ENCODE measurements at regions not wholly inside any gene's neighbourhood (a gene's known extent, or its start where the extent isn't known, plus 50 kb on each side); places are given as distances from the start of the nearest gene placed in this dataset.
"Not testable (repeated sequence)": the region's sequence is repeated elsewhere in the genome, so short reads cannot be mapped to it uniquely, and the experiment has no call there.

DNA sequence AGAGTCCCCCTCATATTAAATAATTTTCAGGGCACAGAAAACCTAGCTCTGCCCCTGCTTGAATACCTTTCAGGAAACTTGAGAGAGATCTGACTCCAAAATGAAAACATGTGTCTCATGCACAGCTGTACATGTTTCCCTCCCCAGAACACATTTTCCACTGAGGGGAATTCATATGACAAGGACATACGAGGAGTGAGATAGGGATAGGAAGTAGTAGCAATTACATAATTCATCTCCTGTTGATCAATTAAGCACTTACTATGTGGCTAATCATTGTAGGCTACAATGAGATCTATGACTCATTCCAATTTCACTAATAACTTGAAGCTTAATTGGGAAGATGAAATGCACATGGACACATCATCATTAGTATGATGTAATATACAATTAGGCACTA is 302.1 kb downstream of the PCDH11X start:
- not testable (repeated sequence) for H3K4me1 ChIP-seq (ENCODE audit: control insufficient read depth, insufficient read depth, low read length); H3K4me3 ChIP-seq (ENCODE audit: low read depth, low read length); H3K36me3 ChIP-seq (ENCODE audit: control insufficient read depth, insufficient read depth, low read length); H3K9ac ChIP-seq (ENCODE audit: low read depth, low read length); H3K27me3 ChIP-seq (ENCODE audit: control insufficient read depth, insufficient read depth, low read length); H3K9me3 ChIP-seq (ENCODE audit: control insufficient read depth, insufficient read depth, low read length)

DNA sequence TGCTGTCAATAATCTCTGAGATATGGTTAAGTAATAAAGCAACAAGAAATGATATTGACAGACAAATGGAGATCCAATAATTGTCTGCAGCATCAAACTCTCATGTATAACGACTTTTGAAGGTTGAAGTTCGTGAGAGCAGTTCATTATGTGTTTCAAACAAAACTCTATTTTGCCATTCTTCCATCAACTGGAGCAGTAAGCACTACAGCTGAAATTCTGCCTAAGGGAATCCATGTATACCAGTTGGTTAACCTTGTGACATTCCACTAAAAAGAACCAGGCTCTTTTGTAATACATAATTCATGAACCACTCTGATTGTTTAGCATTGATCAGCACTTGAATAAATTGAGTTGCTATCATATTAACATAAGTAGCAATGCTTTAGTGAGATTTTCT is 311.6 kb downstream of the PCDH11X start:
- not testable (repeated sequence) for H3K27me3 ChIP-seq (ENCODE audit: control insufficient read depth, insufficient read depth, low read length); H3K36me3 ChIP-seq (ENCODE audit: control insufficient read depth, insufficient read depth, low read length); H3K4me3 ChIP-seq (ENCODE audit: low read depth, low read length)

DNA sequence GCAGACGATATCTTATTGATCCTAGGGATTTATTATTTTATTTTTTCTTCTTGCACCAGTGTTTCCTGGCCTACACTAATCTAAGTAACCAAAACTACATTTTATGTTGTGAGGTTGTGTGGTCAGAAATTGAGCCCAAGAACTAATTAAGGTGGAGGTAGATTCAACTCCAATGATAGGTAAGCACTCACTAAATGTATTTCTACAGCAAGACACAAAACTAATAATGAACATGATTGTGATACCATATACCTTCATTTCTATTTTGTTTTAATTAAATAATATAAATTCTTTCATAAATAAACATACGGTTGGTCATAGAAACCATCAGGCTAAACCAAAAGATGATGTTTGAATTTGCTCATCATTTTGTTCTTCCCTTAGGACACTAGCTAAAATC is 319.0 kb downstream of the PCDH11X start:
- H3K9me3 ChIP-seq (ENCODE audit: control insufficient read depth, insufficient read depth, low read length); H3K9ac ChIP-seq (ENCODE audit: low read depth, low read length); H3K27me3 ChIP-seq (ENCODE audit: control insufficient read depth, insufficient read depth, low read length); H3K4me3 ChIP-seq (ENCODE audit: low read depth, low read length); H3K36me3 ChIP-seq (ENCODE audit: control insufficient read depth, insufficient read depth, low read length); H3K4me1 ChIP-seq (ENCODE audit: control insufficient read depth, insufficient read depth, low read length): not testable (repeated sequence)

More for the DNA sequence above, 311.6 kb downstream of the PCDH11X start:
- not testable (repeated sequence) for H3K9ac ChIP-seq (ENCODE audit: low read depth, low read length); H3K4me1 ChIP-seq (ENCODE audit: control insufficient read depth, insufficient read depth, low read length); H3K9me3 ChIP-seq (ENCODE audit: control insufficient read depth, insufficient read depth, low read length)

DNA sequence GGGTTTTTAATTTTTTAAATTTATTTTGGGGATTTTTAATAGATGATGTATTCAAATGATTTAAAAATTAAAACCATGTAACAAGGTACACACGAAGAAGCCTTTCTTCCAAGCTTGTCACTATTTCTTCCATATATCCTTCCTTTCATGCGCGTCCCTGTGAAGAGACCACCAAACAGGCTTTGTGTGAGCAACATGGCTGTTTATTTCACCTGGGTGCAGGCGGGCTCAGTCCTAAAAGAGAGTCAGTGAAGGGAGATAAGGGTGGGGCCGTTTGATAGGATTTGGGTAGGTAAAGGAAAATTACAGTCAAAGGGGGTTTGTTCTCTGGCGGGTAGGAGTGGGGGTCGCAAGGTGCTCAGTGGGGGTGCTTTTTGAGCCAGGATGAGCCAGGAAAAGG is 320.9 kb downstream of the PCDH11X start:
- not testable (repeated sequence) for H3K9ac ChIP-seq (ENCODE audit: low read depth, low read length); H3K9me3 ChIP-seq (ENCODE audit: control insufficient read depth, insufficient read depth, low read length); H3K27me3 ChIP-seq (ENCODE audit: control insufficient read depth, insufficient read depth, low read length); H3K4me3 ChIP-seq (ENCODE audit: low read depth, low read length); H3K4me1 ChIP-seq (ENCODE audit: control insufficient read depth, insufficient read depth, low read length)
- peaks cover 11% of the 10 kb centered on the region for H3K36me3 ChIP-seq (ENCODE audit: control insufficient read depth, insufficient read depth, low read length)

DNA sequence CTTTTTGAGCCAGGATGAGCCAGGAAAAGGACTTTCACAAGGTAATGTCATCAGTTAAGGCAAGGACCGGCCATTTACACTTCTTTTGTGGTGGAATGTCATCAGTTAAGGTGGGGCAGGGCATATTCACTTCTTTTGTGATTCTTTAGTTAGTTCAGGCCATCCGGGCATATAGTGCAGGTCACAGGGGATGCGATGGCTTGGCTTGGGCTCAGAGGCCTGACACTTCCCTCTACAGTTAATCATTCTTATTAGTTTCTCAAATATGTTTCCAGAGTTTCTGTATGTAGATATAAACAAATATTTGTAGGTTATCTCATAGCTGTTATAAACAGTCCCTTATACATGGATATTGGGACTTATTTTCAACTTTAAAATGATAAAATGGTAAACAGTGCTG is 326.5 kb downstream of the PCDH11X start:
- H3K27me3 ChIP-seq (ENCODE audit: control insufficient read depth, insufficient read depth, low read length); H3K9ac ChIP-seq (ENCODE audit: low read depth, low read length); H3K9me3 ChIP-seq (ENCODE audit: control insufficient read depth, insufficient read depth, low read length); H3K4me3 ChIP-seq (ENCODE audit: low read depth, low read length); H3K4me1 ChIP-seq (ENCODE audit: control insufficient read depth, insufficient read depth, low read length): not testable (repeated sequence)
- H3K36me3 ChIP-seq (ENCODE audit: control insufficient read depth, insufficient read depth, low read length): peaks cover 11% of the 10 kb centered on the region

DNA sequence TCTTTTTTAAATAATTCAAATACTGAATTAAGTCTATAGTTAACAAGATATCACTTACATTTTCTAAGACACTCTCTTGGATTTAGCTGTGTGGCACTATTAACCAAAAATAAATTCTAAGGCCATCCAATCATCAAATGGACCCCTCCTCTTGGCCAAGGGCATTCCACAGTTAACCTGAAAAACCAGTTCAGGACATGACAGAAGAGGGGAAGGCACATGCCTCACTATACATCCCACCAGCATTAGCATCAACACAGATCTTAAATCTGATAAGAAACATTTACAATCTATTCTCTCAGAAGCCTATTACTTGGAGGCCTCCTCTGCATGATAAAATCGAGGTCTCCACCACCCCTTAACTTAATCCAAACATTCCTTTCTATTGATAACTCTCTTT is 327.5 kb downstream of the PCDH11X start:
- not testable (repeated sequence) for H3K9ac ChIP-seq (ENCODE audit: low read depth, low read length); H3K9me3 ChIP-seq (ENCODE audit: control insufficient read depth, insufficient read depth, low read length); H3K4me3 ChIP-seq (ENCODE audit: low read depth, low read length); H3K4me1 ChIP-seq (ENCODE audit: control insufficient read depth, insufficient read depth, low read length); H3K27me3 ChIP-seq (ENCODE audit: control insufficient read depth, insufficient read depth, low read length)
- peaks cover 11% of the 10 kb centered on the region for H3K36me3 ChIP-seq (ENCODE audit: control insufficient read depth, insufficient read depth, low read length)

DNA sequence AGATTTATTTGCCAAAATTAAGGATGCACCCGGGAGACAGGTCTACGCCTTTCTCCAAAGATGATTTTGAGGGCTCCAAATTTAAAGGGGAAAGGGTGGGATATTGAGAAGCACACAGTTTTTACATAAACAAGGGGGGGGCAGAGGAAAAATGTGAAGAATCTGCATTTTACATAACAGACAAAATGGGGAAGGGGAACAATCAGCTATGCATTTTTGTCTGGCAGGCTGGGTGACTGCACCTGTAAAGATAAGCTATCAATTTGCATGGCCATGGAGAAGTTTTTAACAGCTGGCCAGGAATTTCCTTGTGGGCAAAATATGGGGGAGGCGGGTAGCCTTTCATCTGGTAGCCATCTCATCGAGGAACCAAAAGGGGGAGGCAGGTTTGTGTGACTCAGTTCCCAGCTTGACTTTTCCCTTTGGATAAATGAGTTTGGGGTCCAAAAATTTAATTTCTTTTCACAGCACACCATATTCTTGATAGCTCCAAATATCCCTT is 331.3 kb downstream of the PCDH11X start:
- H3K4me3 ChIP-seq (ENCODE audit: low read depth, low read length); H3K9ac ChIP-seq (ENCODE audit: low read depth, low read length); H3K4me1 ChIP-seq (ENCODE audit: control insufficient read depth, insufficient read depth, low read length): not testable (repeated sequence)

DNA sequence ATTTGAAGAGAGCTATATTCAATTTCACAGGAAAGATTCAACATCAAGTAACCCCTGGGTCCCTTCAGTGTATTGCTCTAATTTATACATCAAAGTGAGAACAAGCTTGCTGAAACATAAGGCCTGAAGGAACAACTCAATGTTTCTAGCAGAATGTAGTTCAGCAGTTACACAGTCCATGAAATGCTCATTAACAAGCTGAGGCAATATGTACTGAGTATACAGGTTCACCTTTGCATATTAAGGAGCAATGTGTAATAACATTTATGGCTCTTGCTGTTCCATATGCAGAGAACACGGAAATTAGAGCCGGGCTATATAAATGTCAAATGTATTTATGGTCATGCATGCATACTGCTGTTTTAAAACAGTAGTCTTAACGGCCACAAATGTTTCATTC is 338.5 kb downstream of the PCDH11X start:
- H3K9me3 ChIP-seq (ENCODE audit: control insufficient read depth, insufficient read depth, low read length); H3K36me3 ChIP-seq (ENCODE audit: control insufficient read depth, insufficient read depth, low read length); H3K4me3 ChIP-seq (ENCODE audit: low read depth, low read length); H3K9ac ChIP-seq (ENCODE audit: low read depth, low read length); H3K4me1 ChIP-seq (ENCODE audit: control insufficient read depth, insufficient read depth, low read length); H3K27me3 ChIP-seq (ENCODE audit: control insufficient read depth, insufficient read depth, low read length): not testable (repeated sequence)

More for the DNA sequence above, 331.3 kb downstream of the PCDH11X start:
- not testable (repeated sequence) for H3K9me3 ChIP-seq (ENCODE audit: control insufficient read depth, insufficient read depth, low read length); H3K27me3 ChIP-seq (ENCODE audit: control insufficient read depth, insufficient read depth, low read length); H3K36me3 ChIP-seq (ENCODE audit: control insufficient read depth, insufficient read depth, low read length)

DNA sequence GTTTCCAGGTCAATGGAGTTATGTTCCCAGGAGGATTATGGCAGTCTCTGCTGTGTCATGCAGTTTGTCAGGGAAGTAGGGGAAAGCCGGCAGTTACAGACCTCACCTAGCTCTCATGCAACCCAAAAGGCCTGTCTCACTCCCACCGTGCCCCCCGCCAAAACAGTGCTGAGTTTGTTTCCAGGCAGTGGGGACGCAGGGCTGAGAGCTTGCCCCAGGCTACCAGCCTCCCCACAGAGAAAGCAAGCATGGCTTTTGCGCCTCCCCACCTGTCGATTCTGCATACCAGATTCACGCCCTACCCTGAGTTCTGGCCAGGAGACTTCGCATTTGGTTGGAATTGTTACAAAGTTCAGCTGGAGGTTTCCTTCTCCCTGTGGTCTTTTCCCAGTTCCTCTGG is 383.9 kb downstream of the PCDH11X start:
- not testable (repeated sequence) for H3K27me3 ChIP-seq (ENCODE audit: control insufficient read depth, insufficient read depth, low read length); H3K9ac ChIP-seq (ENCODE audit: low read depth, low read length); H3K4me3 ChIP-seq (ENCODE audit: low read depth, low read length); H3K4me1 ChIP-seq (ENCODE audit: control insufficient read depth, insufficient read depth, low read length); H3K36me3 ChIP-seq (ENCODE audit: control insufficient read depth, insufficient read depth, low read length); H3K9me3 ChIP-seq (ENCODE audit: control insufficient read depth, insufficient read depth, low read length)

DNA sequence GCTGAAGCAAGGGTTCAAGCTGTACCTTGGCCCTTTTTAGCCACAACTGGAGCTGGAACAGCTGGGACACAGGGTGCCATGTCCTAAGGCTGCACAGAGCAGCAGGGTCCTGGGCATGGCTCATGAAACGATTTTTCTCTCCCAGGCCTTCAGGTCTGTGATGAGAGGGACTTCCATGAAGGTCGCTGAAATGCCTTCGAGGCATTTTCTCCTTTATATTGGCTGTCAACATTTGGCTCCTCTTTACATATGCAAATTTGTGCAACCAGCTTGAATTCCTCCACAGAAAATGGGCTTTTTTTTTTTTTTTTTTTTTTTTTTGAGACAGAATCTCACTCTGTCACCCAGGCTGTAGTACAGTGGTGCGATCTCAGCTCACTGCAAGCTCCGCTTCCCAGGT is 430.8 kb downstream of the PCDH11X start:
- Histone ChIP-seq H3K9ac (ENCODE audit: low read depth, low read length) (no peak overlapping the region), H3K4me3 (ENCODE audit: low read depth, low read length) (no peak overlapping the region), H3K27me3 (ENCODE audit: control insufficient read depth, insufficient read depth, low read length) (no peaks in the 10 kb centered on the region), H3K4me1 (ENCODE audit: control insufficient read depth, insufficient read depth, low read length) (peaks cover 5% of the 10 kb centered on the region), H3K36me3 (ENCODE audit: control insufficient read depth, insufficient read depth, low read length) (peaks cover 10% of the 10 kb centered on the region), H3K9me3 (ENCODE audit: control insufficient read depth, insufficient read depth, low read length) (peaks cover 16% of the 10 kb centered on the region)

DNA sequence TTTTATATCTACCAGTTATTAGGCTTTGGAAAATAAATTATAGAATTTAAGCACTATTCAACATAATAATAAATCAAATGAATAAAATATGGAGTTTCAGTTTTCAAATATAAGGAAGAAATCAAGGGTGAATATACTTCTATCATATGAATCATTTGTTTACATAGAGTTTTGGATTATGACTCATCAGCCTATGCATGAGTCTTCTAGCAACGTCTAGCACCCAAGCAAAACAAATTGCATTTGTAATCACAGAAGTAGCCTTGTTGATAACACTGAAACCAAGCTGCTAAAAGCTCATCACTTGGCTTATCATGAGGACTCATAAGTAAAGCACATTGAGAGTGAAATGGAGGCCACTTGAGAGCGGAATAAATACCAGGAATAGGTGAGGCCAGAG is 434.6 kb downstream of the PCDH11X start:
- Histone ChIP-seq H3K36me3 (ENCODE audit: control insufficient read depth, insufficient read depth, low read length) (peaks cover 10% of the 10 kb centered on the region), H3K27me3 (ENCODE audit: control insufficient read depth, insufficient read depth, low read length) (no peaks in the 10 kb centered on the region), H3K4me1 (ENCODE audit: control insufficient read depth, insufficient read depth, low read length) (peaks cover 5% of the 10 kb centered on the region), H3K9me3 (ENCODE audit: control insufficient read depth, insufficient read depth, low read length) (peaks cover 17% of the 10 kb centered on the region), H3K4me3 (ENCODE audit: low read depth, low read length) (no peak overlapping the region), H3K9ac (ENCODE audit: low read depth, low read length) (no peak overlapping the region)

DNA sequence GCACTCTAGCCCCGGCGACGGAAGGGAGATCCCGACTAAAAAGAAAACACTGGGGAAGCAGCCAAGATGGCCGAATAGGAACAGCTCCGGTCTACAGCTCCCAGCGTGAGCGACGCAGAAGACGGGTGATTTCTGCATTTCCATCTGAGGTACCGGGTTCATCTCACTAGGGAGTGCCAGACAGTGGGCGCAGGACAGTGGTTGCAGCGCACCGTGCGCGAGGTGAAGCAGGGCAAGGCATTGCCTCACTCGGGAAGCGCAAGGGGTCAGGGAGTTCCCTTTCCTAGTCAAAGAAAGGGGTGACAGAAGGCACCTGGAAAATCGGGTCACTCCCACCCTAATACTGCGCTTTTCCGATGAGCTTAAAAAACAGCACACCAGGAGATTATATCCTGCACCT is 435.8 kb downstream of the PCDH11X start:
- peaks cover 17% of the 10 kb centered on the region for H3K9me3 ChIP-seq (ENCODE audit: control insufficient read depth, insufficient read depth, low read length)
- not testable (repeated sequence) for H3K4me3 ChIP-seq (ENCODE audit: low read depth, low read length); H3K36me3 ChIP-seq (ENCODE audit: control insufficient read depth, insufficient read depth, low read length); H3K4me1 ChIP-seq (ENCODE audit: control insufficient read depth, insufficient read depth, low read length); H3K27me3 ChIP-seq (ENCODE audit: control insufficient read depth, insufficient read depth, low read length); H3K9ac ChIP-seq (ENCODE audit: low read depth, low read length)

DNA sequence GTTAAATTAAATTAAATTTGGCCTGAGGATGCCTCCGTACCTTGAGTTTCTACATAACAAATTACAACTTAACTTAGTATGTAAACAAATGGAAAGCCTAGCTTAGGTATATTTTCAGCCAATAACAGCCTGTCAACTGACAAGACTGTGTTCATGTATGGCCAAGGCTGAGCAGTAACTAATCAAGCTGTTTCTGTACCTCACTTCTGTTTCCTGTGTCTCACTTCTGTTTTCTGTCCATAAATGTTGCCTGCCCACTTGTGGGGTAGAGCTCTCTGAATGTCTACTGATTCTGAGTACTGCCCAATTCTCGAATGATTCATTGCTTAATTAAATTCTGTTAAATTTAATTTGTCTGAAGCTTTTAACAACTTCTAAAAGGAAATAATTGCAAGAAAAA is 445.2 kb downstream of the PCDH11X start:
- Histone ChIP-seq H3K4me3 (ENCODE audit: low read depth, low read length) (no peak overlapping the region), H3K9me3 (ENCODE audit: control insufficient read depth, insufficient read depth, low read length) (no peaks in the 10 kb centered on the region), H3K9ac (ENCODE audit: low read depth, low read length) (no peak overlapping the region), H3K27me3 (ENCODE audit: control insufficient read depth, insufficient read depth, low read length) (no peaks in the 10 kb centered on the region), H3K4me1 (ENCODE audit: control insufficient read depth, insufficient read depth, low read length) (peaks cover 8% of the 10 kb centered on the region), H3K36me3 (ENCODE audit: control insufficient read depth, insufficient read depth, low read length) (no peaks in the 10 kb centered on the region)

Data from iPS-15b (cell line).